NCI-H2227 (cell line): ENCODE measurements at regions not wholly inside any gene's neighbourhood (a gene's known extent, or its start where the extent isn't known, plus 50 kb on each side); places are given as distances from the start of the nearest gene placed in this dataset.
A peak's percentile ranks its signal among the peaks of the same experiment; 100 is the strongest.

Source experiments
- DNase-seq: peaks from one replicate; lab custom pipeline; 2025; ENCODE audit not compliant: unreplicated experiment; lab: John Stamatoyannopoulos, UW

GRCh38 chr15:69574506-69574905 is 121.9 kb downstream of the RPLP1 start:
- DNase-seq = no peak

GRCh38 chr15:69575387-69575786 is 122.8 kb downstream of the RPLP1 start:
- no peak for DNase-seq

GRCh38 chr15:69576035-69576526 is 123.5 kb downstream of the RPLP1 start:
- DNase-seq = peak; percentile 8

- no peak for DNase-seq
These were observed 124.3 kb downstream of the RPLP1 start for GRCh38 chr15:69576948-69577351.

- no peak for DNase-seq
These were observed 124.8 kb downstream of the RPLP1 start for GRCh38 chr15:69577397-69577796.

GRCh38 chr15:69578252-69578651 is 125.6 kb downstream of the RPLP1 start:
- no peak for DNase-seq

- no peak for DNase-seq
These were observed 126.4 kb downstream of the RPLP1 start for GRCh38 chr15:69578787-69579583.

GRCh38 chr15:69579950-69580618 is 127.5 kb downstream of the RPLP1 start:
- DNase-seq = no peak

GRCh38 chr15:69583626-69584025 is 131.0 kb downstream of the RPLP1 start:
- DNase-seq = no peak

- DNase-seq = no peak
These were observed 133.3 kb downstream of the RPLP1 start for GRCh38 chr15:69585937-69586336.

GRCh38 chr15:69586721-69587120 is 134.1 kb downstream of the RPLP1 start:
- no peak for DNase-seq

- DNase-seq = no peak
These were observed 135.3 kb downstream of the RPLP1 start for GRCh38 chr15:69587723-69588426.

- no peak for DNase-seq
These were observed 137.6 kb downstream of the RPLP1 start for GRCh38 chr15:69590201-69590710.

- no peak for DNase-seq
These were observed 138.4 kb downstream of the RPLP1 start for GRCh38 chr15:69590932-69591524.

- DNase-seq = no peak
These were observed 139.4 kb downstream of the RPLP1 start for GRCh38 chr15:69591905-69592508.

- DNase-seq = no peak
These were observed 140.3 kb downstream of the RPLP1 start for GRCh38 chr15:69592954-69593353.

GRCh38 chr15:69593488-69593887 is 140.9 kb downstream of the RPLP1 start:
- DNase-seq = no peak

GRCh38 chr15:69593981-69594966 is 141.7 kb downstream of the RPLP1 start:
- peak; percentile 51 for DNase-seq

GRCh38 chr15:69595009-69595791 is 142.6 kb downstream of the RPLP1 start:
- no peak for DNase-seq
